Activated T-helper 17 cell treated with anti-CD3 and anti-CD28 coated beads, Interleukin-2, amount 50 U/mL, for 72 hours (primary cell): ENCODE measurements at regions not wholly inside any gene's neighbourhood (a gene's known extent, or its start where the extent isn't known, plus 50 kb on each side); places are given as distances from the start of the nearest gene placed in this dataset.
"Not testable (repeated sequence)": the region's sequence is repeated elsewhere in the genome, so short reads cannot be mapped to it uniquely, and the experiment has no call there.

Experiments used
- ATAC-seq: fragments of 150-1000 bp; cut with Tn5 transposase; replicated peaks from 2 replicates; pipeline ENCODE4 v1.10.0; 2021; ENCODE audit warnings: mild to moderate bottlenecking, moderate library complexity
- H3K27ac Mint-ChIP-seq: one replicate; pipeline ENCODE4 v1.8.0; 2022; ENCODE audit warnings: mixed read lengths
- H3K27me3 Mint-ChIP-seq: one replicate; pipeline ENCODE4 v1.8.0; 2022; ENCODE audit warnings: mixed read lengths
- H3K36me3 Mint-ChIP-seq: one replicate; pipeline ENCODE4 v1.8.0; 2022; ENCODE audit warnings: low read depth, mild to moderate bottlenecking, mixed read lengths
- H3K4me1 Mint-ChIP-seq: one replicate; pipeline ENCODE4 v1.8.0; 2022; ENCODE audit warnings: mixed read lengths
- H3K4me3 Mint-ChIP-seq: one replicate; pipeline ENCODE4 v1.8.0; 2022; ENCODE audit warnings: mild to moderate bottlenecking, mixed read lengths
- H3K9me3 Mint-ChIP-seq: one replicate; pipeline ENCODE4 v1.8.0; 2022; ENCODE audit warnings: mixed read lengths

- Mint-ChIP-seq H3K9me3 (no peaks in the 10 kb centered on the region), H3K36me3 (no peaks in the 10 kb centered on the region), H3K4me3 (peak overlapping the region; percentile 38), H3K4me1 (no peaks in the 10 kb centered on the region), H3K27me3 (no peaks in the 10 kb centered on the region), H3K27ac (no peak overlapping the region)
- ATAC-seq = peak; percentile 34
Measured at GRCh38 chr14:22178333-22178839, 410.6 kb downstream of the DAD1 start.

GRCh38 chr14:22177870-22178269 lies 411.2 kb downstream of the DAD1 start:
- Mint-ChIP-seq H3K9me3 (no peaks in the 10 kb centered on the region), H3K27ac (no peak overlapping the region), H3K36me3 (no peaks in the 10 kb centered on the region), H3K4me1 (no peaks in the 10 kb centered on the region), H3K27me3 (no peaks in the 10 kb centered on the region), H3K4me3 (peak overlapping the region; percentile 38)
- peak; percentile 54 for ATAC-seq

- ATAC-seq = peak; percentile 78
- no peaks in the 10 kb centered on the region for H3K4me1 Mint-ChIP-seq
- H3K9me3 Mint-ChIP-seq = no peaks in the 10 kb centered on the region
- H3K27me3 Mint-ChIP-seq = no peaks in the 10 kb centered on the region
- peak overlapping the region; percentile 38 for H3K4me3 Mint-ChIP-seq
- no peaks in the 10 kb centered on the region for H3K36me3 Mint-ChIP-seq
- H3K27ac Mint-ChIP-seq = no peak overlapping the region
Measured at GRCh38 chr14:22176957-22177356, 412.1 kb downstream of the DAD1 start.

GRCh38 chr14:22175278-22175558 lies 413.8 kb downstream of the DAD1 start:
- H3K9me3 Mint-ChIP-seq, H3K4me1 Mint-ChIP-seq, H3K4me3 Mint-ChIP-seq, H3K27me3 Mint-ChIP-seq, ATAC-seq, H3K27ac Mint-ChIP-seq, H3K36me3 Mint-ChIP-seq: not testable (repeated sequence)

- Mint-ChIP-seq H3K36me3 (no peaks in the 10 kb centered on the region), H3K4me1 (no peaks in the 10 kb centered on the region), H3K9me3 (no peaks in the 10 kb centered on the region), H3K4me3 (no peak overlapping the region), H3K27ac (no peak overlapping the region), H3K27me3 (no peaks in the 10 kb centered on the region)
- ATAC-seq = no peak
Measured at GRCh38 chr14:22174412-22175277, 414.4 kb downstream of the DAD1 start.

GRCh38 chr14:22168092-22168955 lies 420.7 kb downstream of the DAD1 start:
- H3K4me3 Mint-ChIP-seq = peak overlapping the region; percentile 45

GRCh38 chr14:22164616-22165015 lies 424.4 kb downstream of the DAD1 start:
- Mint-ChIP-seq H3K4me1 (no peaks in the 10 kb centered on the region), H3K9me3 (no peaks in the 10 kb centered on the region), H3K4me3 (no peak overlapping the region), H3K36me3 (no peaks in the 10 kb centered on the region), H3K27ac (no peak overlapping the region), H3K27me3 (no peaks in the 10 kb centered on the region)
- no peak for ATAC-seq

More at GRCh38 chr14:22168092-22168955, 420.7 kb downstream of the DAD1 start:
- no peaks in the 10 kb centered on the region for H3K4me1 Mint-ChIP-seq
- no peaks in the 10 kb centered on the region for H3K36me3 Mint-ChIP-seq
- no peaks in the 10 kb centered on the region for H3K27me3 Mint-ChIP-seq
- no peak for ATAC-seq
- no peak overlapping the region for H3K27ac Mint-ChIP-seq
- no peaks in the 10 kb centered on the region for H3K9me3 Mint-ChIP-seq

- Mint-ChIP-seq H3K9me3 (no peaks in the 10 kb centered on the region), H3K4me1 (no peaks in the 10 kb centered on the region), H3K27ac (no peak overlapping the region), H3K4me3 (peak overlapping the region; percentile 69), H3K27me3 (no peaks in the 10 kb centered on the region), H3K36me3 (no peaks in the 10 kb centered on the region)
- ATAC-seq = no peak
Measured at GRCh38 chr14:22163051-22163450, 426.0 kb downstream of the DAD1 start.

- H3K9me3 Mint-ChIP-seq = no peaks in the 10 kb centered on the region
Measured at GRCh38 chr14:22159957-22160356, 429.1 kb downstream of the DAD1 start.

GRCh38 chr14:22159099-22159498 lies 429.9 kb downstream of the DAD1 start:
- H3K4me3 Mint-ChIP-seq = peak overlapping the region; percentile 10
- H3K4me1 Mint-ChIP-seq = no peaks in the 10 kb centered on the region
- no peaks in the 10 kb centered on the region for H3K36me3 Mint-ChIP-seq
- no peaks in the 10 kb centered on the region for H3K9me3 Mint-ChIP-seq
- H3K27ac Mint-ChIP-seq = no peak overlapping the region
- no peak for ATAC-seq
- no peaks in the 10 kb centered on the region for H3K27me3 Mint-ChIP-seq

More at GRCh38 chr14:22159957-22160356, 429.1 kb downstream of the DAD1 start:
- Mint-ChIP-seq H3K36me3 (no peaks in the 10 kb centered on the region), H3K4me1 (no peaks in the 10 kb centered on the region), H3K27me3 (no peaks in the 10 kb centered on the region), H3K4me3 (no peak overlapping the region), H3K27ac (no peak overlapping the region)
- ATAC-seq = peak; percentile 24

GRCh38 chr14:22158560-22158959 lies 430.5 kb downstream of the DAD1 start:
- no peak overlapping the region for H3K27ac Mint-ChIP-seq
- no peak for ATAC-seq
- H3K4me3 Mint-ChIP-seq = no peak overlapping the region
- no peaks in the 10 kb centered on the region for H3K9me3 Mint-ChIP-seq
- H3K27me3 Mint-ChIP-seq = no peaks in the 10 kb centered on the region
- no peaks in the 10 kb centered on the region for H3K4me1 Mint-ChIP-seq
- no peaks in the 10 kb centered on the region for H3K36me3 Mint-ChIP-seq

GRCh38 chr14:22155571-22155970 lies 433.5 kb downstream of the DAD1 start:
- no peaks in the 10 kb centered on the region for H3K4me1 Mint-ChIP-seq
- H3K27ac Mint-ChIP-seq = no peak overlapping the region
- H3K4me3 Mint-ChIP-seq = no peak overlapping the region
- ATAC-seq = no peak
- no peaks in the 10 kb centered on the region for H3K9me3 Mint-ChIP-seq
- H3K36me3 Mint-ChIP-seq = no peaks in the 10 kb centered on the region
- no peaks in the 10 kb centered on the region for H3K27me3 Mint-ChIP-seq

GRCh38 chr14:22152903-22153302 lies 436.1 kb downstream of the DAD1 start:
- no peaks in the 10 kb centered on the region for H3K4me1 Mint-ChIP-seq
- no peaks in the 10 kb centered on the region for H3K27me3 Mint-ChIP-seq
- no peaks in the 10 kb centered on the region for H3K9me3 Mint-ChIP-seq
- peaks cover 2% of the 10 kb centered on the region for H3K36me3 Mint-ChIP-seq
- H3K4me3 Mint-ChIP-seq = no peak overlapping the region
- no peak for ATAC-seq
- H3K27ac Mint-ChIP-seq = no peak overlapping the region

- H3K4me3 Mint-ChIP-seq = no peak overlapping the region
- ATAC-seq = no peak
- H3K9me3 Mint-ChIP-seq = no peaks in the 10 kb centered on the region
- H3K36me3 Mint-ChIP-seq = peaks cover 4% of the 10 kb centered on the region
- no peak overlapping the region for H3K27ac Mint-ChIP-seq
- no peaks in the 10 kb centered on the region for H3K27me3 Mint-ChIP-seq
- H3K4me1 Mint-ChIP-seq = no peaks in the 10 kb centered on the region
Measured at GRCh38 chr14:22152161-22152870, 436.7 kb downstream of the DAD1 start.
